GM21717 (cell line): ENCODE measurements at regions not wholly inside any gene's neighbourhood (a gene's known extent, or its start where the extent isn't known, plus 50 kb on each side); places are given as distances from the start of the nearest gene placed in this dataset.
"Not testable (repeated sequence)": the region's sequence is repeated elsewhere in the genome, so short reads cannot be mapped to it uniquely, and the experiment has no call there.

Experiments used
- ATAC-seq: cut with Tn5 transposase; IDR thresholded peaks from one replicate; pipeline ENCODE4 v1.9.1; 2021; ENCODE audit warnings: mild to moderate bottlenecking, moderate library complexity; ENCODE audit not compliant: unreplicated experiment

DNA sequence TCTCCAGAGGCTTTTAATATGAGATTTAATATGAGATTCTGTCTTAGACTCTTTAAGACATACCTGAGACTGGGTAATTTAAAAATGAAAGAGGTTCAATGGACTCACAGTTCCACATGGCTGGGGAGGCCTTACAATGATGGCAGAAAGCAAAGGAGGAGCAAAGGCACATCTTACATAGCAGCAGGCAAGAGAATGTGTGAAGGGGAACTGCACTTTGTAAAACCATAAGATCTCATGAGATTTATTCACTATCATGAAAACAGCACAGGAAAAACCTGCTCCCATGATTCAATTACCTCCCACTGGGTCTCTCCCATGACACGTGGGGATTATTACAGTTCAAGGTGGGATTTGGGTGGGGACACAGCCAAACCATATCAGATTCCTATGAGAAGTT lies 79.2 kb upstream of the DTNBP1 start:
- not testable (repeated sequence) for ATAC-seq

DNA sequence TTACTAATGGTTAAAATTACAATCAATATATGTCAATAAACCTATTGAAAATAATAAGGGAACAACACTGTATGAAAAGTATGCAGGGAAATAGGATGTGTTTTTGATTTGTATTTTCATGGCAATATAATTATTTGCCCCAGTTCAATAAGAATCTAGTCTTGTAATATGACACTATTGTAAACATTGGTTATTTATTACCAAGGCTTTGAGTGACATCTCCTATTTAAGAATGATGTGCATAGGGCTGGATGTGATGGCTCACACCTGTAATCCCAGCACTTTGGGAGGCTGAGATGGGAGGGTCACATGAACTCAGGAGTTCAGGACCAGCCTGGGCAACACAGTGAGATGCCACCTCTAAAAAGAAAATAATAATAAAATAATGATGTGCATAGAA lies 78.6 kb upstream of the DTNBP1 start:
- no peak for ATAC-seq

DNA sequence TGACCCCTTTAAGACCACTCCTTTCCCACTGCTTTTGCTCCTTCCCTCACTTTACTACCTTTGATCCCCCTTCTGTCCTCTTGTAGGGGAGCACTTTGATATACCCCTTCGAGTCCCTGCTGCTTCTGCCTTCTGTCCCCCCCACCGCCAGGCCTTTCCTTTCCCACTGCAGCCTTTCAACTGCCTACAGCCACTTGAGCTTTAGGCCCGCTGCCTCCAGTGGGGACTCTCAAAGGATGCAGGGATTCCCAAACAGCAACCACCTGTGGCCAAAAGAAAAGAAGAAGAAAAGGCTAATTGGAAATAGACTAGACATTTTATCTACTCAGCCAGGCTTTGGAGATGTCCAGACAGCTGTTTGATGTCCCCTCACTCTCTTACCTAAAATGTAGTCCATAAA lies 77.0 kb upstream of the DTNBP1 start:
- ATAC-seq, result no peak

DNA sequence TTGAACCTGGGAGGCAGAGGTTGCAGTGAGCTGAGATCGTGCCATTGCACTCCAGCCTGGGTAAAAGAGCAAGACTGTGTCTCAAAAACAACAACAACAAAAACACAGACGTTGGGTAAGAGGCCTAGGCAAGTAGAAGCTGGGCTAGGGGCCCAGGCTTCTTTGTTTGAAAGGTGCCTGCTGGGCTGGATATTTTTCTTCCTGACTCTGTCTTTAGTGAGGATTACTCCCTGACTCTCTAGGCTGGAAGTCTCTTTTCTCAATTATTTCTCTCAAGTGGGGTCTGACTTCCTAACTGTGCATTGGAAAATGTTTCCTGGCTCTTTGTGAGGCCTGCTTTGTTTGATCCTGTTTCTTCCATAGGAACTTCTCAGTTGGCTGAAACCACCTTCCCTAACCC lies 76.5 kb upstream of the DTNBP1 start:
- ATAC-seq, result no peak

DNA sequence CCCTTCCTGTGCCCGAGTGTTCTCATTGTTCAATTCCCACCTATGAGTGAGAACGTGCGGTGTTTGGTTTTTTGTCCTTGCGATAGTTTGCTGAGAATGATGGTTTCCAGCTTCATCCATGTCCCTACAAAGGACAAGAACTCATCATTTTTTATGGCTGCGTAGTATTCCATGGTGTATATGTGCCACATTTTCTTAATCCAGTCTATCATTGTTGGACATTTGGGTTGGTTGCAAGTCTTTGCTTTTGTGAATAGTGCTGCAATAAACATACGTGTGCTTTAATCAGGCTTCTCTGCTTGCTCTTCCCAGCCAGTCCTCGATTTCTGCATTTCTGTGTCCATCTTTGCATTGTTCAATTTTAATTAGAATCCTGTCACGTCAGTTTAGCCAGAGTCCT lies 75.4 kb upstream of the DTNBP1 start:
- not testable (repeated sequence) for ATAC-seq

DNA sequence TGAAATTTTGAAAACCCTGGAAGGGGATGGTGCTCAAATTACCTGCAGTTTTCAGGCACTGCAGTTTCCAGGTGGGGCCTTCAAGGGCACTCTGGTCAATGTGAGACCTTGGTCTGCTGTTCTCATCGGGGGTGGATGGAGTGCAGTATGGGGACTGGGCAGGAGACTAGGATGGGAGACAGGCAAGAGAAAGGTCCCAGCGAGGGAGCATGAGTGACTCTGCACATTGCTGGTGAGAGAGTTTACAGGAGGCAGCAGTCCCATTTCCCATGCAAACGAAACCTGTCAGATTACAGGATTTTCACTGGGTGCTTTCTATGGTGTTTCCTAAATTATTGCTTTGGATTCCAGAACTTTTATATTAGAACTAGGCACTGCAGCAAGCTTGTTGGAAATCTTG lies 73.5 kb upstream of the DTNBP1 start:
- no peak for ATAC-seq

DNA sequence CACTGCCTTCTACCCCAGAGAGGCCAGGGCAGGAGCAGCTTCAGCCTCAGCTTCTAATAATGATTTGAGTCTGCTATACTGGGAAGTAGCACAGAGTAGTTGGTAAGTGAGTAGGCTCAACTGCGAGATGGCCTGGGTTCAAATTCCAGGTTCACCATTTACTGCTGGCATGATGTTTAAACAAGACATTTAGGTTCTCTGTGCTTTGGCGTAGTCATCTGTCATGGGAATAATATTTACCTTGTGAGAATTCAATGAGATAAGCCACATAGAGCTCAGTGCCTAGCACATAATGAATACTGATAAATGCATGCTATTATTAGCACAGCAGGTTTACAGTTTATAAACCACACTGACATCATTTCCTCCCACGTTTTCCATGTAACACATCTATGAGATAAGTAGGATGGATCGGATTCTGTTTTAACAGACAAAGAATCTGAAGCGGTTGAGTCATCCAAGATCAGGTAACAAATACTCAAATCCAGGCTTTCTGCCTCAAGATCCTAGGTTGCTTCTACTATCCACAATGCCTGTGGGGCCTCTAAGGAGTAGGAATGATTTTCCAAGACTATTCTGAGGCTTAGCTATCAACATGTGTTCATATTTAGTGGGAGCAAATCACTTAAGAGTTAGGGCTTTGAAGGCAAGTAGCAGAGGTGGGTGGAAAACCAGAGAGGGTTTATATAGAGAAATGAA lies 72.9 kb upstream of the DTNBP1 start:
- ATAC-seq, result no peak

DNA sequence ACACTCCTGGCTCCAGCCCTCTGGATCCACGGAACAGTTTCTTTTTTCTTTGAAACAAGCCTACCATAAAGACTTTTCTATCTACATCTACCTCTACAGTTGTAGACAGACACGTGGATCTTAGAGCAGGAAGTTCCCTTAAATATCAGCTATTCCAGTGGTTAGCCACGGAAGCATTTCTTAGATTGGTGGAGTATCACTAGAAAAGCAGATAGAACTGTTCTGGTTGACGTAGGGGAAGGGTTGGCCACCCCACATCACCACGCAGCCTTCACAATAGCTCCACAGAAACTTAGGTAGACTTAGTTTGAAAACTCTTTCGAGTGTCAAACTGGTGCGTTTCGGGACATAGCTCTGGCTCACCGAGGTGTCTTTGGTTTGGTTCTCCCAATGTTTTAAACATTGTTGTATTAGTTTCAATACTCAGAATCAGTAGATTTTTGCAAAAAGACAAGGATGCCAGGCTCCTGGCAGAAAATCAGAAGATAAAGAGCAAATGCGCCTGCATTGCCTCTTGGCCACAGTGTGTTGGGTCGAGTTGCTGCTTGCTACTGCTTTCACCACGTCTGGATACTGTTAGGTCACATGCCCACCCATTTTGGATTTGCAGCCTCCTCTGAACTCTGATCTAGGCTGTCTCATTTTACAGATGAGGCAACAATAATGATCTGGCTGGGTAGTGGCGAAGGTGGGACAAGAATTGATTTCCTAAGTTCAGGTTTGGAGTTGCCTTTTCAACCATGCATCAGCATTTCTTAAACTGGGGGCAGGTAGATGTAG lies 71.5 kb upstream of the DTNBP1 start:
- ATAC-seq, result no peak

DNA sequence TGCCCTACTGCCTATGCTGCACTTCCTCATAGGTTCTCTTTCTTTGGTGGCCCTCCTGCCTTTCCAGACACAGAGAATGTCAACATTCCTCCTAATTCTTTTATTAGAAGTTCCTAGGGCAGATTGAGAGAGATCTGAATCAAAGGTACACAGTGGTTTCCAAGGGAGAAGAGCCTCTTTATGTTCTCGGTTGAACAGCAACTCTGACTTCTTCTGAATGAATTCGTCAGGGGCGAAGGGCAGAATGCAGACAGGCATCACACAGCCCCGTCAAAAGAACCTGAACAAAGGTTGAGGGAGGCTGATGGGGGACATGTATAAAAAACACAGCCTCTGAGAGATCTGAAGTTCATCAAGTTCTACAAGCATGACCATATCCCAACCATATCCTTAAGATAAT lies 68.1 kb upstream of the DTNBP1 start:
- ATAC-seq, result no peak

DNA sequence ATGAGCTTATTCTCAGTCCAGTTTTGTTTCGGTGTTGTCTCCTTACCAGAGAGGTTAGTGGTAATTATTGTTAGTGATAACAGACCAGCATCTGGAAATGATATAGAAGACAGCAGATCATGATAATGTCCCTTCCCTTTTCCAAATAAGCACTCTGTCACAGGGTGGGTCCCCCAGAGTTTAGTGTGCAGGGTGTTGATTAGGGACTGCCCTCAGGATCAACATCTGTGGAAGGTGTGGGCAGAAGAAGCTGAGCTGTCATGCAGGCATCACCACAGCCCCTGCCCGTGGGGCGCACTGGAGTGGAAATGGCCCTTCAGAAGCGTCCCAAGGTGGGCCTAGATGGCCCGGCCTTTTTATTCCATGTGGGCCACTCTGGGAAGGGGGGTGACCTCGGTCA lies 67.6 kb upstream of the DTNBP1 start:
- no peak for ATAC-seq

DNA sequence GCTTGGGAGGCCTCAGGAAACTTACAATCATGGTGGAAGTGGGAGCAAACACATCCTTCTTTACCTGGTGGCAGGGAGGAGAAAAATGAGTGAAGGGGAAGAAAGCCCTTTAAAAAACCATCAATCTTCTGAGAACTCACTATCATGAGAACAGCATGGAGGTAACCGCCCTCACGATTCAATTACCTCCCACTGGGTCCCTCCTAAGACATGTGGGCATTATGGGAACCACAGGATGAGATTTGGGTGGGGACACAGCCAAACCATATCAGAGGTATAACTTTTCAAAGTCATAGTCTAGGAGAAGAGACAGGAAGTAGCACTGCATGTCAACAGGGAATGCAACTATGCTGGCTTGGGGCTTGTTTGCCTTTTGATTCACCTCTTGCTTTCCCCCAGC lies 59.9 kb upstream of the DTNBP1 start:
- no peak for ATAC-seq

DNA sequence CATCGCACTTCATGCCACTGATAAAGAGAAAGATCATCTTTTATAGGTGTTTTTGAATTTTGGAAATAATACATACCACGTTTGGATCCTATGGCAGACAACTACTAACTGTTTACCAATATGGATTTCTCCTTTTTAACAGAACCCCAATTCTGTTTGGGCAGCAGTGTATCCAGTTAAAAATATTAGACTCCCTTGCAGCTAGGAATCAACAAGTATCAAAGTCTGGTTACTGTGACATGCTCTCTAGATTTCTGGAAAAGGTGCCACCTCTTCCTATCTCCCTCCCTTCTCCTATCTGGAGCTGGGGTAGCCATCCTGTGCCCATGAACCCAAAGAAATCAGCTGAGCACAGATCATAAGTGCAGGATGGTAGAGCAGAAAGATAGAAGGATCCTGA lies 54.1 kb upstream of the DTNBP1 start:
- no peak for ATAC-seq

DNA sequence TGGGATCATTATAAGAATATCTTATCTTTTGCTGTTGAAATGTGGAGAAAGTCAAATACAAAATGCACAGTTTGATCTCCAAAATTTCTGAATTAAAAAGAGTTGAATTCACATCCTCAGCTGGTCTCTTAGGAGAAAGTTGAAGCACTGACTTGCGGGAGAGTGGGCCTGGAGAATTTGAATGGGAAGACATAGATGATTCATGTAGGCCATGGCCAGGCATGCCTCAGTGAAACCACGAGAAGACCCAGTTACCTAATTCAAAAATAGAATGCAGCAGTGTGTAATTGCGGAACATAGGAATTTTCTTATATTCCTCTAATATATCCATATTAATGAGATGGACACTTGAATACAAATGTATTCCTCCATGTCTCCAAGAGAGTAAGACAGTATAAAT lies 53.0 kb upstream of the DTNBP1 start:
- no peak for ATAC-seq

DNA sequence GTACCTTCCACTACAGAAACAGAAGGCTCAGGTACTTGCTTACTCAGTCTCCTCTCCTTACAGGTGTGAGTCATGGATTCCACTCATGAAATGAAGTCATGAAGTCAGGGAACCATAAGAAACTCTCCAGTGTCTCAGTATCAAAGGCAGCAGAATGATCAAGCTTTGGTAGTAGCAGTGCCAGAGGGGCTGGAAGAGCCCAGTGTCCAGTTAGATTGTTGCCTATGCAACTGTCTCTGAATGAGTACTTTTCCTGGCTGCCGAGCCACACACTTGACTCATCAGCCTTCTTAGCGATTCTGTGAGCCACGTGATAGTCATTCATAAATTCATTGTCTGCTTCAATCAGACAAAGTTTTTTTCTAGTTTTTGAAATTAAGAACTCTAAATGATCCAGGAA lies 52.2 kb upstream of the DTNBP1 start:
- ATAC-seq, result no peak

DNA sequence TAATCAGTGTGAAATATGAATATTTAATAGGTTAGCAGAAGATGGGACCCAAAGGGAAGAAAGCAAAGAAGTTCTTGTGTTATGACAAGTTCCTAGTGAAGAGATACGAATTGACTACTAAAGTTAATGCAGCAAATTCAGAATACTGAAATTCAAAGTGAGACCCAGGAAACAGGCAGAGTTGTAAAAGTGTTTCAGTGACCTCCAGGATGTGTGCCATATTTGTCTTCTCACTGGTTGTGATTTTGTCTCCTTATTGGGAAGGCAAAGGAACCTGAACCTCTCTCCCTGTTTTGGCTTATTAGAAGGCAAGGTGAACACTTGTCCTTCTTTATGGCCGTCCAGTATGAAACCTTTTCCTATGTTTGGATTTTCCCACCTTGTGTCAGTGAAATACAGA lies 51.8 kb upstream of the DTNBP1 start:
- ATAC-seq, result no peak

DNA sequence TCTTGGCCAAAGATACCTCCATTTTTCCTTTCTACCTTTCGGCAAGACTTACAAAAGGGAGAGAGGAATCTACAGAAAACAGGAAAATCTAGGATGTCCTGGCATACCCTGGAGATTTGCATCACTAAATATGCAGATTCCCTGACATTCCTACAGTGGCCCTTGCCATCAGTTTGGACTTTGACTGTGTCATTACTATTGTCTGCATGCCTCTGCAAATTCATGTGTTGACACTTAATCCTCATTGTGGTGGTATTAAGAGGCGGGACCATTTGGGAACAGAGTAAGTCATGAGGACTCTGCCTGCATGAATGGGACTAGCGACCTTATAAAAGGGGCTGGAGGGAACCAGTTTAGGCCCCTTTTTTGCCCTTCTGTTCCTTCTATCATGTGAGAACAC lies 50.5 kb upstream of the DTNBP1 start:
- ATAC-seq, result no peak

DNA sequence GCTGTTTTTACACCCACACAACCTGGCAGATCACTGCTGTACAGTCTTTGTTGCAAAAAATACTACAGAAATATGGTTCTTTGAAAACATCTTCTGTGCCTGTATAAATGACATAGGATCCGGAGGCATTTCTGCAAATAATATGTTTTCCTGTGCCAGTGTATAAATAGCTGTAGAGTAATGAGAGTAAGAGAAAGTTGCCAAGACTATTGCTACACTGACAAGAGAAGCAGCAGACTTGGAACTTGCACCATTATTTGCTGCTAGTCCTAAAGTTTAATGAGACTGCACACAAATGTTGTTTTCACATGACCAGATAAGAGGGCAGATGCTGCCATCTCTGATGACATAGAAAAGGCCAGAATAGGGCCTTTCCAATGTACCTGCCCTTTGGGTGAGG lies 50.0 kb upstream of the DTNBP1 start:
- no peak for ATAC-seq
